ENCODE measurements at regions not wholly inside any gene's neighbourhood (a gene's known extent, or its start where the extent isn't known, plus 50 kb on each side); places are given as distances from the start of the nearest gene placed in this dataset.
"Not testable (repeated sequence)": the region's sequence is repeated elsewhere in the genome, so short reads cannot be mapped to it uniquely, and the experiment has no call there.

DNA sequence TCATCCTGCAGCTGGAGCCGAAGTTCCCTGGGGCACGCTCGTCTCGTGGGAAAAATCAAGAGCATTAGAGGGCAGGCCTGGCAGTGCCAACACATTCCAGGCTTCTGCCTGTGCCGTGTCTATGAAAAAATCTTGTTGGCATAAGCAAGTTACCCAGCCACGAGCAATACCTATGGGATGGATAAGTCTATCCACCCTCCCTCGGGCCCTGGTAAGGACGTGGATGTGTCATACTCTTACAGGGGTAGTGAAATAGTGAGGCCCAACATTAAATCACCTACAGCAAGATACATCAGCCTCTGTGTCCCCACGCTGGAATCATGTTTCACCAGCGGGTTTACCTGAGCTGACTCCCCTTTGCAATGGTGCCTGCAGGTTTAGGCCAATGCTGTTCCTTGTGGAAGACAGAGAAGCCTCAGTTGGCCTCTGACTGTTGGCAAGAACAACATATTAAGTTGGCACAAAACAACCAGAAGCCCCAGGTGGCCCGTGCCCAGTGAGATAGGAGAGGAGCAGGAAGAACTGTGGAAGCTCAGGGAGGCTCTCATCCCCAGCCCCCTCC lies 51.1 kb upstream of the SULF2 start:
- TF ChIP-seq, protein P1, sequence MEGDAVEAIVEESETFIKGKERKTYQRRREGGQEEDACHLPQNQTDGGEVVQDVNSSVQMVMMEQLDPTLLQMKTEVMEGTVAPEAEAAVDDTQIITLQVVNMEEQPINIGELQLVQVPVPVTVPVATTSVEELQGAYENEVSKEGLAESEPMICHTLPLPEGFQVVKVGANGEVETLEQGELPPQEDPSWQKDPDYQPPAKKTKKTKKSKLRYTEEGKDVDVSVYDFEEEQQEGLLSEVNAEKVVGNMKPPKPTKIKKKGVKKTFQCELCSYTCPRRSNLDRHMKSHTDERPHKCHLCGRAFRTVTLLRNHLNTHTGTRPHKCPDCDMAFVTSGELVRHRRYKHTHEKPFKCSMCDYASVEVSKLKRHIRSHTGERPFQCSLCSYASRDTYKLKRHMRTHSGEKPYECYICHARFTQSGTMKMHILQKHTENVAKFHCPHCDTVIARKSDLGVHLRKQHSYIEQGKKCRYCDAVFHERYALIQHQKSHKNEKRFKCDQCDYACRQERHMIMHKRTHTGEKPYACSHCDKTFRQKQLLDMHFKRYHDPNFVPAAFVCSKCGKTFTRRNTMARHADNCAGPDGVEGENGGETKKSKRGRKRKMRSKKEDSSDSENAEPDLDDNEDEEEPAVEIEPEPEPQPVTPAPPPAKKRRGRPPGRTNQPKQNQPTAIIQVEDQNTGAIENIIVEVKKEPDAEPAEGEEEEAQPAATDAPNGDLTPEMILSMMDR (IDR thresholded peaks at IDR 0.05; ENCODE audit: low read depth, low read length) = not testable (repeated sequence)
- TF ChIP-seq POLR2A (IDR thresholded peaks at IDR 0.05; ENCODE audit: extremely low read depth, insufficient read length); MYC (IDR thresholded peaks at IDR 0.05; ENCODE audit: low read depth, low read length): not testable (repeated sequence)
- TF ChIP-seq, protein P2, sequence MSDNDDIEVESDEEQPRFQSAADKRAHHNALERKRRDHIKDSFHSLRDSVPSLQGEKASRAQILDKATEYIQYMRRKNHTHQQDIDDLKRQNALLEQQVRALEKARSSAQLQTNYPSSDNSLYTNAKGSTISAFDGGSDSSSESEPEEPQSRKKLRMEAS (IDR thresholded peaks at IDR 0.05; ENCODE audit: low read depth, low read length) = not testable (repeated sequence)
